IMR-90 (cell line): ENCODE measurements at regions not wholly inside any gene's neighbourhood (a gene's known extent, or its start where the extent isn't known, plus 50 kb on each side); places are given as distances from the start of the nearest gene placed in this dataset.

ENCODE experiments used
- ATAC-seq: fragments of 200-7000 bp; cut with Tn5 transposase; 2 replicates; pipeline ENCODE4 v1.9.1; 2020; ENCODE audit warnings: low read depth, mild to moderate bottlenecking, moderate library complexity
- BruUV-seq: library from RNA; stranded (reverse); fragments of 400-500 nt; replicated peaks from 2 replicates; lab custom pipeline; 2021; lab: Mats Ljungman, UMichigan
- CTCF ChIA-PET: fragments of 300-600 bp; formaldehyde crosslinking; extraction: SDS; loops from one replicate; lab custom pipeline; 2021; ENCODE audit warnings: antibody characterized with exemption; lab: Yijun Ruan, JAX
- POLR2A ChIA-PET: fragments of 300-600 bp; sonication (Branson Sonifier 250); formaldehyde crosslinking; loops from one replicate; lab custom pipeline; 2022; ENCODE audit warnings: antibody characterized with exemption; ENCODE audit not compliant: unreplicated experiment; lab: Charles Lee
- DNase-seq: peaks from one replicate; pipeline ENCODE4 v3.0.0; 2013
- H2AFZ ChIP-seq: replicated peaks from 2 replicates; pipeline ENCODE3; 2013; ENCODE audit warnings: low read length, mild to moderate bottlenecking; ENCODE audit not compliant: poor library complexity
- H2AK5ac ChIP-seq: 2 replicates; pipeline ENCODE4 v1.6.1; 2013; ENCODE audit warnings: low read depth, low read length, inconsistent platforms
- H2AK9ac ChIP-seq: replicated peaks from 2 replicates; pipeline ENCODE3; 2013; ENCODE audit warnings: mild to moderate bottlenecking, low read depth, low read length, moderate library complexity; ENCODE audit not compliant: poor library complexity
- H2BK120ac ChIP-seq: 2 replicates; pipeline ENCODE4 v1.6.1; 2013; ENCODE audit warnings: low read depth, low read length, inconsistent platforms
- H2BK15ac ChIP-seq: 3 replicates; pipeline ENCODE4 v1.6.1; 2013; ENCODE audit warnings: low read depth, low read length, inconsistent platforms
- H2BK20ac ChIP-seq: 2 replicates; pipeline ENCODE4 v1.6.1; 2013; ENCODE audit warnings: low read depth, mild to moderate bottlenecking, inconsistent platforms, low read length, moderate library complexity
- H2BK5ac ChIP-seq: 2 replicates; pipeline ENCODE4 v1.6.1; 2013; ENCODE audit warnings: mild to moderate bottlenecking, low read depth, low read length, inconsistent platforms; ENCODE audit not compliant: poor library complexity, severe bottlenecking
- H3K14ac ChIP-seq: replicated peaks from 2 replicates; pipeline ENCODE4 v1.6.1; 2013; ENCODE audit warnings: low read depth, low read length, inconsistent platforms
- H3K18ac ChIP-seq: 2 replicates; pipeline ENCODE4 v1.6.1; 2013; ENCODE audit warnings: low read depth, low read length, control low read depth
- H3K23ac ChIP-seq: 2 replicates; pipeline ENCODE4 v1.6.1; 2013; ENCODE audit warnings: low read depth, low read length, inconsistent platforms
- H3K27ac ChIP-seq: 2 replicates; pipeline ENCODE4 v1.5.1; 2013; ENCODE audit warnings: mild to moderate bottlenecking, control low read depth, low read length; ENCODE audit not compliant: insufficient read depth
- H3K27me3 ChIP-seq: 2 replicates; pipeline ENCODE4 v1.6.1; 2013; ENCODE audit warnings: low read length; ENCODE audit not compliant: control insufficient read depth, insufficient read depth
- H3K36me3 ChIP-seq: 2 replicates; pipeline ENCODE4 v1.6.1; 2013; ENCODE audit warnings: low read length, mixed read lengths; ENCODE audit not compliant: control insufficient read depth, insufficient read depth
- H3K4ac ChIP-seq: 2 replicates; pipeline ENCODE4 v1.6.1; 2013; ENCODE audit warnings: low read depth, low read length, inconsistent platforms
- H3K4me1 ChIP-seq: 2 replicates; pipeline ENCODE4 v1.6.1; 2013; ENCODE audit warnings: low read length, mixed read lengths; ENCODE audit not compliant: control insufficient read depth, insufficient read depth
- H3K4me2 ChIP-seq: 2 replicates; pipeline ENCODE4 v1.6.1; 2013; ENCODE audit warnings: low read depth, mild to moderate bottlenecking, control low read depth, low read length, moderate library complexity
- H3K4me3 ChIP-seq: 2 replicates; pipeline ENCODE4 v1.5.1; 2013; ENCODE audit warnings: low read depth, mild to moderate bottlenecking, control low read depth, low read length, moderate library complexity; ENCODE audit not compliant: insufficient read depth
- H3K56ac ChIP-seq: 2 replicates; pipeline ENCODE4 v1.6.1; 2013; ENCODE audit warnings: low read length, inconsistent platforms; ENCODE audit not compliant: insufficient read depth; ENCODE audit errors: extremely low read depth
- H3K79me1 ChIP-seq, 2 experiments: 2 replicates each; pipeline ENCODE4 v1.6.1; 2013; ENCODE audit warnings: low read length in 2 of 2, inconsistent platforms in 1 of 2, low read depth in 1 of 2
- H3K9ac ChIP-seq: 2 replicates; pipeline ENCODE4 v1.6.1; 2013; ENCODE audit warnings: low read depth, low read length, control low read depth
- H3K9me1 ChIP-seq: 2 replicates; pipeline ENCODE4 v1.6.1; 2013; ENCODE audit warnings: low read length, inconsistent platforms; ENCODE audit not compliant: insufficient read depth
- H3K9me3 ChIP-seq: 2 replicates; pipeline ENCODE4 v1.6.1; 2013; ENCODE audit warnings: low read length; ENCODE audit not compliant: control insufficient read depth, insufficient read depth
- H4K20me1 ChIP-seq: 2 replicates; pipeline ENCODE4 v1.6.1; 2013; ENCODE audit warnings: low read length, inconsistent platforms; ENCODE audit not compliant: insufficient read depth
- H4K5ac ChIP-seq: 2 replicates; pipeline ENCODE4 v1.6.1; 2013; ENCODE audit warnings: mild to moderate bottlenecking, low read depth, low read length, control low read depth
- H4K8ac ChIP-seq, 2 experiments: 2 replicates each; pipeline ENCODE4 v1.6.1; 2013; ENCODE audit warnings: low read depth in 2 of 2, low read length in 2 of 2, control low read depth in 1 of 2, inconsistent platforms in 1 of 2
- H4K91ac ChIP-seq: 2 replicates; pipeline ENCODE4 v1.6.1; 2013; ENCODE audit warnings: low read depth, low read length, inconsistent platforms; ENCODE audit not compliant: insufficient read depth
- MAFK ChIP-seq: IDR thresholded peaks from 2 replicates; pipeline ENCODE4 v1.6.1; 2012; ENCODE audit warnings: low read depth, low read length, improper control_type of control experiment
- WGBS, 2 experiments: methylation state at CpG; one replicate each; pipeline versions ENCODE4 v1.1.5 to v1.1.7; 2013; ENCODE audit warnings: missing lambda C conversion rate in 2 of 2; ENCODE audit not compliant: insufficient read length in 1 of 2; ENCODE audit errors: extremely low coverage in 2 of 2; 5-methylcytosine and 5-hydroxymethylcytosine counted together
- dilution Hi-C: fragments of 300-500 bp; cut with HindIII; formaldehyde crosslinking; loops from one replicate; pipeline ENCODE4 v1.14.3; 2018; ENCODE audit warnings: low sequenced_read_pairs; ENCODE audit not compliant: unreplicated experiment
- in situ Hi-C: fragments of 300-500 bp; cut with MboI; formaldehyde crosslinking; loops from 3 replicates; pipeline ENCODE4 v1.14.3; 2019; ENCODE audit warnings: low sequenced_read_pairs, inconsistent platforms, mixed read lengths
- intact Hi-C: fragments of 100-400 bp; cut with micrococcal nuclease; formaldehyde crosslinking; loops from 2 replicates; pipeline ENCODE4 v1.10.0; 2022

DNA sequence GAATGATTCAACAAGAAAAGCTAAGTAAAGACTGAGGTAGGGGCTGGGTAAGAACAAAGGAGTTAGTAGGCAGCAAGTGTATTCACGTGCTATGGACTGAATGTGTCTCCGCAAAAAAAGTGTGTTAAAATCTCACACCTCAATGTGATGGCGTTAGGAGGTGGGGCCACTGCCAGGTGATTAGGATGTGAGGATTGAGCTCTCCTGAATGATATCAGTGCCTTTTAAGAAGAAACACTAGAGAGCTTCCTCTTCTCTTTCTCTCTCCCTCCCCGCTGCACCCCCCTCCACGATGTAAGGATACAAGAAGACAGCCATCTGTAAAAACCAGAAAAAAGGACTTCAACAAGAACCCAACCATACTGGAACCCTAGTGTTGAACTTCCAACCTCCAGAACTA, 396.1 kb upstream of the PLXNA2 start:
- Histone ChIP-seq H3K79me1 (no peaks in the 10 kb centered on the region), H3K27ac (no peak overlapping the region), H3K4me2 (no peak overlapping the region), H3K56ac (no peak overlapping the region), H2AK5ac (no peak overlapping the region), H3K9me3 (no peaks in the 10 kb centered on the region; the same call in 1 of the 2 replicates), H3K14ac (no peak overlapping the region), H2BK5ac (no peak overlapping the region), H3K36me3 (no peaks in the 10 kb centered on the region), H2AK9ac (no peak overlapping the region), H4K8ac (no peak overlapping the region), H3K23ac (no peak overlapping the region), H3K4me1 (no peaks in the 10 kb centered on the region), H2BK20ac (no peak overlapping the region), H3K27me3 (no peaks in the 10 kb centered on the region), H3K9ac (no peak overlapping the region), H3K4ac (no peak overlapping the region), H3K18ac (no peak overlapping the region), H4K5ac (no peak overlapping the region), H4K91ac (no peak overlapping the region), H2BK120ac (no peak overlapping the region), H3K9me1 (no peaks in the 10 kb centered on the region), H3K4me3 (no peak overlapping the region), H4K20me1 (no peaks in the 10 kb centered on the region), H2BK15ac (no peak overlapping the region), H2AFZ (no peak overlapping the region)
- no peak for ATAC-seq
- no peak for TF ChIP-seq MAFK
- in situ Hi-C loops (no loop called here), intact Hi-C loops (no loop called here), dilution Hi-C loops (no loop called here)
- BruUV-seq, result no TSS peak
- no CpG with 5 or more reads among the region's 5 CpGs for WGBS, 2 experiments
- POLR2A ChIA-PET, result no interaction called here
- no peak for DNase-seq
- CTCF ChIA-PET, result no interaction called here
